ENCODE measurements at regions not wholly inside any gene's neighbourhood (a gene's known extent, or its start where the extent isn't known, plus 50 kb on each side); places are given as distances from the start of the nearest gene placed in this dataset.

DNA sequence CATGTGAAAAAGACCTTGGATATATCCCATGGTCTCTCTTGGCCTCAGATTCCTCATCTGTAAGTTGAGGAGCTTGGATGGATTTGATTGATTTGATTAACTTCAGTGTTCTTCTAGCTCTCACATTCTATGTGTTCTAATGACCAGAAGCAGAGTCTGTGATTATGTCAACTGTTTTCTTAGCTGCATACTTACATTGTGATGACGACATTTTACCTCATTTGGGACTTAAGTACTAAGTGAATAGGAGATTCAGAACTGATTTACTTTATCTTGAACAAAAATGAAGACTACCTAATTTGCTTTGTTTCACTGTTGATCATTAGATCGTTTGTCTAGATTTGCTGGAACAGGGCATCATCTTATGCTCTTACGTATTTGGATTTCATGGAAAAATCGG, 427.7 kb downstream of the SH3GL2 start:
- peaks cover 0 to 4% (median 0%) of the 10 kb centered on the region in 7 donors for H3K9me3 Mint-ChIP-seq
- no peak for DNase-seq
- H3K4me1 Mint-ChIP-seq = no peaks in the 10 kb centered on the region
- no peak overlapping the region for H3K4me3 Mint-ChIP-seq
- no peaks in the 10 kb centered on the region for H3K27me3 Mint-ChIP-seq
- no peak for ATAC-seq (ENCODE audit: low read depth in 2 of 2)
- H3K36me3 Mint-ChIP-seq = no peaks in the 10 kb centered on the region
- no peak overlapping the region for H3K27ac Mint-ChIP-seq

GRCh38 chr9:18007621-18008020, 428.8 kb downstream of the SH3GL2 start:
- Mint-ChIP-seq H3K27me3 (no peaks in the 10 kb centered on the region), H3K4me3 (no peak overlapping the region), H3K36me3 (no peaks in the 10 kb centered on the region), H3K4me1 (no peaks in the 10 kb centered on the region), H3K9me3 (peaks cover 0 to 4% (median 0%) of the 10 kb centered on the region in 7 donors), H3K27ac (no peak overlapping the region)
- ATAC-seq (ENCODE audit: low read depth in 2 of 2) (no peak), DNase-seq (no peak)

DNA sequence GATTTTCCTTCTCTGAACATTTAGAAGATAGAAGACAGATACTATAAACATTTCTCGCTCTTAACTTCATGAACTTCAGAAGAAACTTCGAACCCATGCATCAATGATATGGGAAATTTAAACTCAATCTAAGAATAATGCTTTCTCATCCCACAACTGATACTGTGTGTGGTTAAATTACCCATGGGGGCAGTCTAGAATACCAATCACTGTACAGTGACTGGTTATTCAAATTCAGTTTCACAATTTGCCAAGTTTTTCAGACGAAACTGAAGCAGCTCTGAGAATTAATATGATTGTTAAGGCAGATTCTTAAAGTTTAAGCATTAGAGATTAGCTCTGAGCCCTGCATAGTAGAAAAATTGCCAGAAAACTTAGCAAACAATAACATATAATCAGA, 431.0 kb downstream of the SH3GL2 start:
- Mint-ChIP-seq H3K27ac (no peak overlapping the region), H3K4me3 (no peak overlapping the region), H3K27me3 (no peaks in the 10 kb centered on the region), H3K9me3 (peaks cover 0 to 4% (median 0%) of the 10 kb centered on the region in 7 donors), H3K4me1 (no peaks in the 10 kb centered on the region), H3K36me3 (no peaks in the 10 kb centered on the region)
- DNase-seq (no peak), ATAC-seq (ENCODE audit: low read depth in 2 of 2) (no peak)

GRCh38 chr9:18010492-18010891, 431.6 kb downstream of the SH3GL2 start:
- Mint-ChIP-seq H3K36me3 (no peaks in the 10 kb centered on the region), H3K27me3 (no peaks in the 10 kb centered on the region), H3K9me3 (peaks cover 0 to 7% (median 0%) of the 10 kb centered on the region in 7 donors), H3K4me3 (no peak overlapping the region), H3K27ac (no peak overlapping the region), H3K4me1 (no peaks in the 10 kb centered on the region)
- ATAC-seq (ENCODE audit: low read depth in 2 of 2) (no peak), DNase-seq (no peak)

- no peaks in the 10 kb centered on the region for H3K36me3 Mint-ChIP-seq
- no peak for ATAC-seq (ENCODE audit: low read depth in 2 of 2)
Observed at GRCh38 chr9:18012170-18012569, 433.3 kb downstream of the SH3GL2 start.

GRCh38 chr9:18014556-18014955, 435.7 kb downstream of the SH3GL2 start:
- DNase-seq = no peak
- H3K27ac Mint-ChIP-seq = no peak overlapping the region
- peaks cover 0 to 33% (median 4%) of the 10 kb centered on the region in 7 donors for H3K9me3 Mint-ChIP-seq
- ATAC-seq (ENCODE audit: low read depth in 2 of 2) = no peak
- no peak overlapping the region for H3K4me3 Mint-ChIP-seq
- H3K27me3 Mint-ChIP-seq = no peaks in the 10 kb centered on the region
- no peaks in the 10 kb centered on the region for H3K36me3 Mint-ChIP-seq
- no peaks in the 10 kb centered on the region for H3K4me1 Mint-ChIP-seq

More at GRCh38 chr9:18012170-18012569, 433.3 kb downstream of the SH3GL2 start:
- Mint-ChIP-seq H3K27me3 (no peaks in the 10 kb centered on the region), H3K27ac (no peak overlapping the region), H3K9me3 (peaks cover 0 to 15% (median under 1%) of the 10 kb centered on the region in 7 donors), H3K4me3 (no peak overlapping the region), H3K4me1 (no peaks in the 10 kb centered on the region)
- DNase-seq = no peak

GRCh38 chr9:18015116-18015515, 436.2 kb downstream of the SH3GL2 start:
- ATAC-seq (ENCODE audit: low read depth in 2 of 2) (no peak), DNase-seq (no peak)
- no peak overlapping the region for H3K4me3 Mint-ChIP-seq
- no peaks in the 10 kb centered on the region for H3K36me3 Mint-ChIP-seq
- no peak overlapping the region for H3K27ac Mint-ChIP-seq
- no peaks in the 10 kb centered on the region for H3K27me3 Mint-ChIP-seq
- H3K9me3 Mint-ChIP-seq = peaks cover 0 to 33% (median 4%) of the 10 kb centered on the region in 7 donors
- H3K4me1 Mint-ChIP-seq = no peaks in the 10 kb centered on the region

DNA sequence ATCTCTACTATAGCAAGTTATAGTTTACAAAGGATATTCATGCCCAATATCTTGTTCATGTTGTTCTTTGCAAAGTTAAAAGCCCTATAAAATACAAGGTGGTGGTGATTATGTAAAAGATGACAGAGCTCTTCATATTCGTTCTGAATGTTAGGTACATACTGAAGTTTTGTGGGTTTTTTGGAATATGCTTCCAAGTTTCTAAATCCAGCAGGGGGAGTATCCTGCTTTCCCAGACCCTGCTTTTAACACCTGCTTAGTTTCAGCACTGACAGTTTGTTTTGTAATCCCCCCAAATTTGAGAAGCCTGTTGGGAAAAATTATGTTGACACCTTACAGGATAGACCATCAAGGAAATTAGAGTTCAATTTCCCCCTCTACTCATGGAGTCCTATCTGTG, 438.3 kb downstream of the SH3GL2 start:
- H3K36me3 Mint-ChIP-seq = no peaks in the 10 kb centered on the region
- H3K4me1 Mint-ChIP-seq = no peaks in the 10 kb centered on the region
- DNase-seq (no peak), ATAC-seq (ENCODE audit: low read depth in 2 of 2) (no peak)
- H3K27me3 Mint-ChIP-seq = no peaks in the 10 kb centered on the region
- no peak overlapping the region for H3K4me3 Mint-ChIP-seq
- H3K9me3 Mint-ChIP-seq = peaks cover 0 to 33% (median 5%) of the 10 kb centered on the region in 7 donors
- no peak overlapping the region for H3K27ac Mint-ChIP-seq

GRCh38 chr9:18018221-18018620, 439.4 kb downstream of the SH3GL2 start:
- no peak overlapping the region for H3K27ac Mint-ChIP-seq
- H3K4me1 Mint-ChIP-seq = no peaks in the 10 kb centered on the region
- peaks cover 0 to 33% (median 6%) of the 10 kb centered on the region in 7 donors for H3K9me3 Mint-ChIP-seq
- no peaks in the 10 kb centered on the region for H3K27me3 Mint-ChIP-seq
- H3K4me3 Mint-ChIP-seq = no peak overlapping the region
- no peak for DNase-seq
- no peak for ATAC-seq (ENCODE audit: low read depth in 2 of 2)
- no peaks in the 10 kb centered on the region for H3K36me3 Mint-ChIP-seq

DNA sequence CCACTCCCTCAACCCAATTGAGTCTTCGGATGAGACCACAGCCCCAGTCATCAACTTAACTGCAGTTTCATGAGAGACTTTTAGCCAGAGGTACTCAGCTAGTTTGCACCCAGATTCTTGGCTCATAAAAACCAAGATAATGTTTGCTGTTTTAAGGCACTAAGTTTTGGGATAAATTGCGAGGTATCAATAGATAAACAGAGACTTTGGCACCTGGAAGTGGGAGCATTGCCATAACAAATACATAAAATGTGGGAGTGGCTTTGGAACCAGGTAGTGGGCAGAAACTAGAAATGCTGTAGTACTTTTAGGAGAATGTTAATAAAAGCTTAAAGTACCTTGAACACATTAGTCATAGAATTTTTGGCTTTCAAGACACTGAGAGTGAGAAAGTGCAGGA, 439.8 kb downstream of the SH3GL2 start:
- H3K36me3 Mint-ChIP-seq = no peaks in the 10 kb centered on the region
- H3K4me1 Mint-ChIP-seq = no peaks in the 10 kb centered on the region
- no peaks in the 10 kb centered on the region for H3K27me3 Mint-ChIP-seq
- H3K27ac Mint-ChIP-seq = no peak overlapping the region
- no peak overlapping the region for H3K4me3 Mint-ChIP-seq
- DNase-seq (no peak), ATAC-seq (ENCODE audit: low read depth in 2 of 2) (no peak)
- peaks cover 0 to 33% (median 6%) of the 10 kb centered on the region in 7 donors for H3K9me3 Mint-ChIP-seq

- no peak overlapping the region for H3K4me3 Mint-ChIP-seq
- no peaks in the 10 kb centered on the region for H3K4me1 Mint-ChIP-seq
- no peak for ATAC-seq (ENCODE audit: low read depth in 2 of 2)
Observed at GRCh38 chr9:18020121-18020745, 441.4 kb downstream of the SH3GL2 start.

DNA sequence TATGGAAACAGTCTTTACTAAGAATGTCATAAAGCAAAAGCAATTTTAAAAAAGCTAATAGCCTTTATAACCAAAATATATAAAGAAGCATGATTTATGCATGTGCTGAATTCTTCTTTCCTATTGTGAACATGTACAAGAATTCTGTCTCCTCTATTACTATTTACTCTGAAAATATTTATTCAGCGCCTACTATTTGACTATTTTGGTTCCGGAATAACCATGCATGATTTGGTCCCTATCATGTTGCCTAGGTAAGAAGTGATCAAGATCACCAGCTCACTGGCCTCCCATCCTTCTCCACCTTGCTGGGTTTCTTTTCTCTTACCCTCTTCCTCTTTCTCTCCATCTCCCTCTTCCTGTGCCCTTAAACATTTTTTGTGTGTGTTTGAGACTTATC, 443.8 kb downstream of the SH3GL2 start:
- Mint-ChIP-seq H3K4me3 (no peak overlapping the region), H3K27ac (no peak overlapping the region), H3K27me3 (no peaks in the 10 kb centered on the region), H3K9me3 (peaks cover 3 to 24% (median 8%) of the 10 kb centered on the region in 7 donors), H3K36me3 (no peaks in the 10 kb centered on the region), H3K4me1 (no peaks in the 10 kb centered on the region)
- DNase-seq (no peak), ATAC-seq (ENCODE audit: low read depth in 2 of 2) (no peak)

More at GRCh38 chr9:18020121-18020745, 441.4 kb downstream of the SH3GL2 start:
- H3K9me3 Mint-ChIP-seq = peaks cover 0 to 26% (median 6%) of the 10 kb centered on the region in 7 donors
- H3K27me3 Mint-ChIP-seq = no peaks in the 10 kb centered on the region
- no peaks in the 10 kb centered on the region for H3K36me3 Mint-ChIP-seq
- DNase-seq = no peak
- H3K27ac Mint-ChIP-seq = no peak overlapping the region

- H3K4me1 Mint-ChIP-seq = no peaks in the 10 kb centered on the region
- ATAC-seq (ENCODE audit: low read depth in 2 of 2) (no peak), DNase-seq (no peak)
- H3K9me3 Mint-ChIP-seq = peaks cover 3 to 28% (median 8%) of the 10 kb centered on the region in 7 donors
- no peaks in the 10 kb centered on the region for H3K36me3 Mint-ChIP-seq
- no peaks in the 10 kb centered on the region for H3K27me3 Mint-ChIP-seq
- no peak overlapping the region for H3K4me3 Mint-ChIP-seq
- no peak overlapping the region for H3K27ac Mint-ChIP-seq
Observed at GRCh38 chr9:18023332-18023731, 444.5 kb downstream of the SH3GL2 start.

- Mint-ChIP-seq H3K4me1 (no peaks in the 10 kb centered on the region), H3K36me3 (no peaks in the 10 kb centered on the region), H3K27ac (no peak overlapping the region), H3K27me3 (no peaks in the 10 kb centered on the region), H3K9me3 (peaks cover 6 to 20% (median 7%) of the 10 kb centered on the region in 7 donors), H3K4me3 (no peak overlapping the region)
- ATAC-seq (ENCODE audit: low read depth in 2 of 2) = no peak
- DNase-seq = no peak
Observed at GRCh38 chr9:18032636-18033035, 441.3 kb upstream of the ADAMTSL1 start.

Data from naive B cell (primary cell).